Small intestine (tissue), 7 donors: ENCODE measurements at regions not wholly inside any gene's neighbourhood (a gene's known extent, or its start where the extent isn't known, plus 50 kb on each side); places are given as distances from the start of the nearest gene placed in this dataset.
"Not testable (repeated sequence)": the region's sequence is repeated elsewhere in the genome, so short reads cannot be mapped to it uniquely, and the experiment has no call there.

Source experiments
- DNase-seq, 2 donors: peaks; one replicate each; pipeline versions ENCODE4 v3.0.0 to v3.0.0-alpha.2; 2013
- FAIRE-seq: peaks from 2 replicates; lab custom pipeline; 2012; peaks lifted over from hg19 to GRCh38; lab: Jason Lieb, UNC
- H3K27ac ChIP-seq, 3 donors: one replicate each; pipeline ENCODE4 v1.5.1; 2013; ENCODE audit warnings: low read length in 2 of 3, mild to moderate bottlenecking in 2 of 3, control low read depth in 1 of 3, inconsistent platforms in 1 of 3, low read depth in 1 of 3, moderate library complexity in 1 of 3
- H3K27me3 ChIP-seq, 3 donors: one replicate each; pipeline ENCODE4 v1.6.1; 2013; ENCODE audit warnings: low read length in 3 of 3, inconsistent platforms in 1 of 3; ENCODE audit not compliant: control insufficient read depth in 3 of 3, insufficient read depth in 3 of 3
- H3K36me3 ChIP-seq, 3 donors: one replicate each; pipeline ENCODE4 v1.6.1; 2013; ENCODE audit warnings: low read length in 3 of 3, inconsistent platforms in 1 of 3, low read depth in 1 of 3, mild to moderate bottlenecking in 1 of 3, moderate library complexity in 1 of 3; ENCODE audit not compliant: control insufficient read depth in 3 of 3, insufficient read depth in 2 of 3
- H3K4me1 ChIP-seq, 3 donors: one replicate each; pipeline ENCODE4 v1.6.1; 2013; ENCODE audit warnings: low read length in 2 of 3, inconsistent platforms in 1 of 3, low read depth in 1 of 3, mild to moderate bottlenecking in 1 of 3, moderate library complexity in 1 of 3; ENCODE audit not compliant: control insufficient read depth in 3 of 3, insufficient read depth in 2 of 3
- H3K4me3 ChIP-seq, 3 donors: one replicate each; pipeline ENCODE4 v1.5.1; 2013; ENCODE audit warnings: low read length in 3 of 3, control low read depth in 1 of 3, inconsistent platforms in 1 of 3, low read depth in 1 of 3, mild to moderate bottlenecking in 1 of 3, moderate library complexity in 1 of 3
- H3K9me3 ChIP-seq, 2 donors: one replicate each; pipeline ENCODE4 v1.6.1; 2013; ENCODE audit warnings: low read depth in 1 of 2, low read length in 1 of 2; ENCODE audit not compliant: control insufficient read depth in 2 of 2, insufficient read depth in 1 of 2
- WGBS, 3 donors: extraction: QIAGEN DNeasy Blood & Tissue Kit; methylation state at CpG; one replicate each; pipeline ENCODE4 v1.1.7; 2013; 5-methylcytosine and 5-hydroxymethylcytosine counted together
- donor health status: healthy with polysubstance abuse.
- donor health status: control.
- donor health status: control.
- donor health status: Bipolar disorder and iron deficiency.
- donor health status: healthy.

DNA sequence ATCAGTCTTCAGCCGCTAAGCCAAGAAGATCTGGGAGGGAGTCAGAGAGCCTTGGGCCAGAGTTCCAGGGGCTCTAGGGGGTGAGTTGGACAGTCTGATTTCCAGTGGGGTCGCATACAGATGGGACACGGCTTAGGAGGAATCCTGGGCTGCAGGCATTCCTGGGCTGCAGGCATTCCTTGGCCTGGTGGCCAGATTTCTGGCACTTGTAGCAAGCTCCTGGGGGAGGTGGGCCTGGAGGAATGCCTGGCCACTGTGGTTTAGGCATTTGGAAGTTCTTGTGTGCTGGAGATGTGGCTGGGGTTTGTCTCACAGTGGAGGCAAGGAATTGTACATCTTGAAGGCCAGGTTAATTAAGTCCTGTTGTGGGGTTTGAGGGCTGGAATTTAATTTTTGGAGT lies 165.4 kb upstream of the JADE1 start:
- H3K9me3 ChIP-seq, H3K27me3 ChIP-seq, H3K36me3 ChIP-seq, FAIRE-seq, H3K4me3 ChIP-seq, DNase-seq, H3K27ac ChIP-seq: not testable (repeated sequence)
- peaks cover 0 to 14% (median 0%) of the 10 kb centered on the region in 3 donors for H3K4me1 ChIP-seq
- 95 to 97% (median 95%) methylated on average over 3 of the region's 3 CpGs for WGBS, 3 donors

GRCh38 chr4:128641566-128641965 lies 167.9 kb upstream of the JADE1 start:
- not testable (repeated sequence) for H3K9me3 ChIP-seq, H3K4me1 ChIP-seq, H3K27me3 ChIP-seq, FAIRE-seq, H3K4me3 ChIP-seq, H3K36me3 ChIP-seq, H3K27ac ChIP-seq, DNase-seq
- WGBS, 3 donors, result 85 to 89% (median 87%) methylated on average over 2 of the region's 2 CpGs

- Histone ChIP-seq H3K4me3 (no peak overlapping the region), H3K4me1 (peaks cover 0 to 8% (median 0%) of the 10 kb centered on the region in 3 donors), H3K36me3 (no peaks in the 10 kb centered on the region), H3K27ac (peak overlapping the region in 1 of 3 donors; percentile 54), H3K9me3 (peaks cover 0 to 1% of the 10 kb centered on the region in 2 donors), H3K27me3 (no peaks in the 10 kb centered on the region)
- peak in 1 of 2 donors; percentile 51 for DNase-seq
- FAIRE-seq, result no peak
- WGBS, 3 donors, result 59 to 74% (median 60%) methylated on average over 2 of the region's 2 CpGs
Measured at GRCh38 chr4:128639541-128640270, 169.8 kb upstream of the JADE1 start.

DNA sequence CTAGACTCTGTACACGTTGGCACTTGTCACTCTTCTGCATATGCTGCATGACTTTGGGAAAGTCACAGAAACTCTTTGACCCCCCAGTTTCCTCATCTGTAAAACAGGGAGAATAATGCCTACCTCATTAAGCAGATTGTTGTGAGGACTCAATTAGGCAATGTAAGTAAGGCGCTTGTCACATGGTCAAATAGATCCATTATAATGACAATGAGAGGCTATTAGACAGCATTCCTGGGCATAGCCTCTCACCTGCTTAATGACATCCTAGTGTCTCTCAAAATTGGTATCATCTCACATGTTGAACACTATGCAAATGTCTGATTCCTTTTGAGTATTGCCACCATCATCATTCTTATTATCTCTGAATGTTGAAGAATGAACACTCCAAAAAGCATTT lies 172.6 kb upstream of the JADE1 start:
- H3K9me3 ChIP-seq, result no peaks in the 10 kb centered on the region
- H3K4me1 ChIP-seq, result peaks cover 0 to 8% (median 0%) of the 10 kb centered on the region in 3 donors
- no peak for FAIRE-seq
- no peak overlapping the region for H3K27ac ChIP-seq
- no peak for DNase-seq
- no peaks in the 10 kb centered on the region for H3K27me3 ChIP-seq
- no peak overlapping the region for H3K4me3 ChIP-seq
- 88 to 93% (median 92%) methylated on average over 2 of the region's 2 CpGs for WGBS, 3 donors
- no peaks in the 10 kb centered on the region for H3K36me3 ChIP-seq

GRCh38 chr4:128635955-128636560 lies 173.4 kb upstream of the JADE1 start:
- H3K27me3 ChIP-seq, result no peaks in the 10 kb centered on the region
- 65 to 77% (median 74%) methylated on average over 5 of the region's 5 CpGs for WGBS, 3 donors
- DNase-seq (no peak), FAIRE-seq (no peak)
- no peaks in the 10 kb centered on the region for H3K9me3 ChIP-seq
- no peaks in the 10 kb centered on the region for H3K36me3 ChIP-seq
- peaks cover 0 to 8% (median 0%) of the 10 kb centered on the region in 3 donors for H3K4me1 ChIP-seq
- no peak overlapping the region for H3K27ac ChIP-seq
- H3K4me3 ChIP-seq, result no peak overlapping the region

DNA sequence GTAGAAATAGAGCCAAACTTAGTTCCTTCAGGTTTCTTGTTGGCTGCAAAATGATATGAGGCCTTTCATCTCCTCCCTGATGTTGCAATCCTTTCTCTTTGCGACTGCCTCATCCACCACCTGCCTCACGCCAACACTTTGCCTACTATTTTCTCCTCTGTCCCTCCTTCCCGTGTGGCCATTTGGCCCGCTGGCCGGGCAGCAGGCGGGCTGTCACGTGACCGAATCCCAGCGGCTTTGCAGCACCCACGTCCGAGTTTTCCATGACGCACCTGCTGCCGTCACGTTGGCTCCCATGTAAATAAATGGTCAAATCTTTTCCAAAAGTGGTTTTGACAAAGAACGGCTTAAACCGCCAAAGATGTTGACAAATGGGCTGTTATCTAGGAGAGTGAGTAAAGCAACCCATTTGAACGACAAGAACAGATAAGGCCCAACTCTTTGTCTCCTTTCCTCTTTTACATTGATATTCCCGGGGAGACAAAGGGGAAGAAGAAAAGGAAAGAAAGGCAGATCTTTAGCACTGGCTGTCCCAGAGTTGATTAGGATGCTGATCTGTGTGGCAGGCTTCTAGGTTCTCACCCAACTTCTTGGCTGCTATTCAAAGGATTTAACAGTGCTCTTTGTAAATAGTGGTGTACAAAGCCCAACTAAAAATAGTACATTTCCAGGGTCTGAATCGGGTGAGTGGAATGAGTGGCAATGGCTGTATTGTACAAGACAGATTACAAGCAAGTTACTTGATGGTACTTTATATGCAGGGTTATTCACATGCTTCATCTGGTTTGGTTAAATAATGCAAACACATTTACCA lies 174.2 kb upstream of the JADE1 start:
- peaks cover 0 to 8% (median 0%) of the 10 kb centered on the region in 3 donors for H3K4me1 ChIP-seq
- DNase-seq, result peak in 1 of 2 donors; percentile 43
- WGBS, 3 donors, result 43 to 72% (median 62%) methylated on average over 19 of the region's 19 CpGs
- H3K36me3 ChIP-seq, result no peaks in the 10 kb centered on the region
- FAIRE-seq, result no peak
- no peak overlapping the region for H3K4me3 ChIP-seq
- no peak overlapping the region for H3K27ac ChIP-seq
- H3K27me3 ChIP-seq, result no peaks in the 10 kb centered on the region
- no peaks in the 10 kb centered on the region for H3K9me3 ChIP-seq

DNA sequence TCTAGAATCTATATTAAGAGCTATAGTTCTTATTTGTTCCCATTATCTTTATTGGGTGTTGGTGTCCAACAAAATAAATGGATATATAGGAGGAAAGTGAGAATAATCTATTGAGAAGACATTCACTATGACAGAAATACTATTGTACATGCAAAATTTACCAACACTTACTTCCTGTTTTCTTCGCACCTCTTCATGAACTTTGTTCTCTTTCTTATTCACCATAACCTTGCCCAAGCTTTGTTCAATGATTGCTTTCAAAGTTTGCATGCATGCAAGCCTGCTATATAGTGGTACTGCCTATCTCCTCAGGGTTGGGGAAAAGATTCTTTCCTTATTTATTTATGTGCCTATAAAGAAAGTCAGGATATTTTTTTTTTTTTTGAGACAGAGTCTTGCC lies 176.4 kb upstream of the JADE1 start:
- Histone ChIP-seq H3K4me3 (no peak overlapping the region), H3K36me3 (no peaks in the 10 kb centered on the region), H3K27me3 (no peaks in the 10 kb centered on the region), H3K27ac (peak overlapping the region in 1 of 3 donors; percentile 46), H3K4me1 (no peaks in the 10 kb centered on the region), H3K9me3 (no peaks in the 10 kb centered on the region)
- 7 to 57% (median 29%) methylated on average over 1 of the region's 1 CpG for WGBS, 3 donors
- FAIRE-seq (no peak), DNase-seq (peak; percentile 67 to 69)

DNA sequence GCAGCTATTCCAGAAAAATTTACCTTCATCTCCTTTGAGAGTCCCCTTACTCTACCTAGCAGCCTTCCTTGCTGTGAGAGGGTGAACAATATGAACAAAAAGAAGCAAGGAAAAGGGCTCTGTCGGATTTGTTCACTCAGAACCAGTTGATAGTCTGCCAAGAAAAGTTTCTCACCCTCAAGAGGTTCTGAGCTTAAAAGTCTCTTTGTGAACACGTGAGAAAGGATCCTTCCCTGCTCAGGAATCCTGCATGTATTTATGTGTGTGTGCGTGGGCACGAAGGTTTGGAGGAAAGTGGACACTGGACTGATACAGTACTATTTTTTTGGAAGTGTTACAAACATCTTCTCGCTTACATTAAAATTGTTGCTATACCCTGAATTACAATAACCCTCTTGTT lies 178.6 kb upstream of the JADE1 start:
- H3K27ac ChIP-seq, result no peak overlapping the region
- H3K9me3 ChIP-seq, result no peaks in the 10 kb centered on the region
- H3K4me3 ChIP-seq, result no peak overlapping the region
- DNase-seq (no peak), FAIRE-seq (no peak)
- 68 to 74% (median 72%) methylated on average over 5 of the region's 5 CpGs for WGBS, 3 donors
- no peaks in the 10 kb centered on the region for H3K27me3 ChIP-seq
- H3K36me3 ChIP-seq, result no peaks in the 10 kb centered on the region
- H3K4me1 ChIP-seq, result no peaks in the 10 kb centered on the region
